ENCODE measurements at regions not wholly inside any gene's neighbourhood (a gene's known extent, or its start where the extent isn't known, plus 50 kb on each side); places are given as distances from the start of the nearest gene placed in this dataset.

- Histone ChIP-seq H3K4me3 (ENCODE audit: low read length) (no peak overlapping the region), H3K79me2 (ENCODE audit: low read length) (no peaks in the 10 kb centered on the region), H3K4me1 (ENCODE audit: low read length) (no peaks in the 10 kb centered on the region), H2AFZ (ENCODE audit: low read depth, low read length) (no peak overlapping the region), H4K20me1 (ENCODE audit: insufficient read depth, low read length) (no peaks in the 10 kb centered on the region), H3K4me2 (ENCODE audit: low read length) (no peak overlapping the region), H3K27ac (ENCODE audit: low read length) (no peak overlapping the region), H3K9me3 (ENCODE audit: insufficient read depth, low read length) (no peaks in the 10 kb centered on the region), H3K27me3 (ENCODE audit: low read depth, low read length) (no peaks in the 10 kb centered on the region), H3K36me3 (replicated peaks; ENCODE audit: low read depth, low read length) (no peaks in the 10 kb centered on the region), H3K9ac (ENCODE audit: low read length) (no peak overlapping the region)
- TF ChIP-seq CTCF (IDR thresholded peaks at IDR 0.05; ENCODE audit: low read depth, low read length) (no peak), EZH2phosphoT487 (IDR thresholded peaks at IDR 0.05; ENCODE audit: low read depth) (no peak)
Measured at GRCh38 chr21:17088500-17088899, 424.3 kb upstream of the CXADR start.

GRCh38 chr21:17089091-17089491 is 423.8 kb upstream of the CXADR start:
- H3K9ac ChIP-seq (ENCODE audit: low read length) = no peak overlapping the region

GRCh38 chr21:17101696-17102095 is 411.1 kb upstream of the CXADR start:
- no peak overlapping the region for H3K4me2 ChIP-seq (ENCODE audit: low read length)
- TF ChIP-seq CTCF (IDR thresholded peaks at IDR 0.05; ENCODE audit: low read depth, low read length) (no peak), EZH2phosphoT487 (IDR thresholded peaks at IDR 0.05; ENCODE audit: low read depth) (no peak)
- no peak overlapping the region for H3K9ac ChIP-seq (ENCODE audit: low read length)
- no peak overlapping the region for H3K4me3 ChIP-seq (ENCODE audit: low read length)
- no peaks in the 10 kb centered on the region for H3K9me3 ChIP-seq (ENCODE audit: insufficient read depth, low read length)
- H3K36me3 ChIP-seq (replicated peaks; ENCODE audit: low read depth, low read length) = no peaks in the 10 kb centered on the region
- H3K27ac ChIP-seq (ENCODE audit: low read length) = no peak overlapping the region
- no peaks in the 10 kb centered on the region for H3K4me1 ChIP-seq (ENCODE audit: low read length)
- no peaks in the 10 kb centered on the region for H3K79me2 ChIP-seq (ENCODE audit: low read length)
- no peaks in the 10 kb centered on the region for H4K20me1 ChIP-seq (ENCODE audit: insufficient read depth, low read length)
- H2AFZ ChIP-seq (ENCODE audit: low read depth, low read length) = no peak overlapping the region
- H3K27me3 ChIP-seq (ENCODE audit: low read depth, low read length) = no peaks in the 10 kb centered on the region

More at GRCh38 chr21:17089091-17089491, 423.8 kb upstream of the CXADR start:
- Histone ChIP-seq H3K36me3 (replicated peaks; ENCODE audit: low read depth, low read length) (no peaks in the 10 kb centered on the region), H3K79me2 (ENCODE audit: low read length) (no peaks in the 10 kb centered on the region), H3K27ac (ENCODE audit: low read length) (no peak overlapping the region), H3K9me3 (ENCODE audit: insufficient read depth, low read length) (no peaks in the 10 kb centered on the region), H4K20me1 (ENCODE audit: insufficient read depth, low read length) (no peaks in the 10 kb centered on the region), H3K4me2 (ENCODE audit: low read length) (no peak overlapping the region), H3K27me3 (ENCODE audit: low read depth, low read length) (no peaks in the 10 kb centered on the region), H3K4me3 (ENCODE audit: low read length) (no peak overlapping the region), H2AFZ (ENCODE audit: low read depth, low read length) (no peak overlapping the region), H3K4me1 (ENCODE audit: low read length) (no peaks in the 10 kb centered on the region)
- TF ChIP-seq EZH2phosphoT487 (IDR thresholded peaks at IDR 0.05; ENCODE audit: low read depth) (no peak), CTCF (IDR thresholded peaks at IDR 0.05; ENCODE audit: low read depth, low read length) (no peak)

- Histone ChIP-seq H3K27ac (ENCODE audit: low read length) (no peak overlapping the region), H3K27me3 (ENCODE audit: low read depth, low read length) (no peaks in the 10 kb centered on the region), H3K36me3 (replicated peaks; ENCODE audit: low read depth, low read length) (no peaks in the 10 kb centered on the region), H3K9me3 (ENCODE audit: insufficient read depth, low read length) (no peaks in the 10 kb centered on the region), H3K4me3 (ENCODE audit: low read length) (no peak overlapping the region), H2AFZ (ENCODE audit: low read depth, low read length) (no peak overlapping the region), H3K4me2 (ENCODE audit: low read length) (no peak overlapping the region), H3K9ac (ENCODE audit: low read length) (no peak overlapping the region), H3K4me1 (ENCODE audit: low read length) (no peaks in the 10 kb centered on the region), H3K79me2 (ENCODE audit: low read length) (no peaks in the 10 kb centered on the region), H4K20me1 (ENCODE audit: insufficient read depth, low read length) (no peaks in the 10 kb centered on the region)
- TF ChIP-seq EZH2phosphoT487 (IDR thresholded peaks at IDR 0.05; ENCODE audit: low read depth) (no peak), CTCF (IDR thresholded peaks at IDR 0.05; ENCODE audit: low read depth, low read length) (no peak)
Measured at GRCh38 chr21:17105932-17106331, 406.9 kb upstream of the CXADR start.
